Stomach (tissue), 4 donors: ENCODE measurements at regions not wholly inside any gene's neighbourhood (a gene's known extent, or its start where the extent isn't known, plus 50 kb on each side); places are given as distances from the start of the nearest gene placed in this dataset.

ENCODE experiments used
- CTCF ChIP-seq, 7 experiments: fragments of 450-650 bp in 4 of 7; fragments of 200-600 bp in 3 of 7; sonication (generic) in 3 of 7; IDR thresholded peaks; one replicate each; pipeline ENCODE4 v1.5.1; 2016 to 2019; ENCODE audit warnings: antibody characterized with exemption in 7 of 7, control low read depth in 2 of 7, mild to moderate bottlenecking in 1 of 7
- POLR2A ChIP-seq, 4 donors: fragments of 450-650 bp; IDR thresholded peaks; one replicate each; pipeline ENCODE4 v1.6.1; 2016; ENCODE audit warnings: antibody characterized with exemption in 4 of 4, control low read depth in 2 of 4, mild to moderate bottlenecking in 1 of 4, moderate library complexity in 1 of 4
- POLR2AphosphoS5 ChIP-seq, 3 donors: sonication (generic); formaldehyde crosslinking; IDR thresholded peaks; one replicate each; pipeline ENCODE4 v1.6.1; 2016; ENCODE audit warnings: antibody characterized with exemption in 3 of 3

DNA sequence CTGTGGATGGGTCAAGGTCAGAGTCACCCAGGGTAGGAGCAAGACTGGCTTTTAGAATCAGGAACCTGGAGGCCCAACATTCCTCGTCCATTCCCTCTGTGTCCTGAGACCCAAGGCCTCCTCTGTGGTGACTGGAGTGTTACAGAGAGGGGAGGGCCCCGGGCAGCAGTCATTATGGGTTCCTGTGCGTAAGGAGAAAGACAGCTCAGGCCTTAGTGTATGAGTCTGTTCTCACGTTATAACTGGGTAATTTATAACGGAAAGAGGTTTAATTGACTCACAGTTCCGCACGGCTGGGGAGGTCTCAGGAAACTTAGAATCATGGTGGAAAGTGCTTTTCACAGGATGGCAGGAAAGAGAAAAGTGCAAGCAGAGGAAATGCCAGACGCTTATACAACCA, 422.3 kb downstream of the TCERG1L start:
- no peak for TF ChIP-seq POLR2A (IDR thresholded peaks at IDR 0.05)
- TF ChIP-seq CTCF (IDR thresholded peaks at IDR 0.05) = no peak
- TF ChIP-seq POLR2AphosphoS5 (IDR thresholded peaks at IDR 0.05) = no peak
